HCT116 (cell line): ENCODE measurements at regions not wholly inside any gene's neighbourhood (a gene's known extent, or its start where the extent isn't known, plus 50 kb on each side); places are given as distances from the start of the nearest gene placed in this dataset.

Experiments
- ATAC-seq: fragments of 200-7000 bp; cut with Tn5 transposase; 2 replicates; pipeline ENCODE4 v1.9.1; 2020; ENCODE audit warnings: mild to moderate bottlenecking, moderate library complexity
- BruUV-seq: library from RNA; stranded (reverse); fragments of 400-500 nt; replicated peaks from 2 replicates; lab custom pipeline; 2021; lab: Mats Ljungman, UMichigan
- CTCF ChIA-PET: fragments of 300-600 bp; sonication (Branson Sonifier 250); formaldehyde crosslinking; loops from one replicate; lab custom pipeline; 2021; ENCODE audit warnings: antibody characterized with exemption; lab: Charles Lee
- POLR2A ChIA-PET: fragments of 300-600, 350-600 bp; sonication (Branson Sonifier 250); formaldehyde crosslinking; loops from one replicate; lab custom pipeline; 2021; ENCODE audit warnings: antibody characterized with exemption; lab: Charles Lee
- RAD21 ChIA-PET, 2 experiments: fragments of 300-600 bp; sonication (Branson Sonifier 250); formaldehyde crosslinking; loops; one replicate each; lab custom pipeline; 2023; ENCODE audit warnings: low total read pairs in 2 of 2; ENCODE audit not compliant: uncharacterized antibody in 2 of 2, unreplicated experiment in 2 of 2, low non-redundant PET in 1 of 2; lab: Charles Lee
- DNase-seq: peaks from one replicate; pipeline ENCODE4 v3.0.0-alpha.2; 2010; ENCODE audit warnings: low read depth, low spot score
- H2AFZ ChIP-seq: fragments of 200-600 bp; shearing (Covaris generic), sonication (generic); 2 replicates; pipeline ENCODE4 v1.6.1; 2017; ENCODE audit warnings: low read depth, mixed run types, mixed read lengths, antibody characterized with exemption, low read length; ENCODE audit not compliant: poor library complexity, severe bottlenecking
- H3K27ac ChIP-seq: 2 replicates; pipeline ENCODE4 v1.5.1; 2012; ENCODE audit warnings: low read depth, low read length
- H3K27me3 ChIP-seq: fragments of 200-600 bp; sonication (generic); 2 replicates; pipeline ENCODE4 v1.6.1; 2016; ENCODE audit warnings: mixed run types, low read length, mixed read lengths; ENCODE audit not compliant: insufficient read depth
- H3K36me3 ChIP-seq, 2 experiments: fragments of 200-500 bp in 1 of 2; fragments of 200-600 bp in 1 of 2; sonication (Bioruptor generic) in 1 of 2; sonication (generic) in 1 of 2; 2 replicates each; pipeline versions ENCODE4 v1.5.1 to v1.6.1; 2014 to 2016; ENCODE audit warnings: low read length in 2 of 2, inconsistent platforms in 1 of 2, mixed read lengths in 1 of 2, mixed run types in 1 of 2; ENCODE audit not compliant: insufficient read depth in 2 of 2, control insufficient read depth in 1 of 2
- H3K4me1 ChIP-seq, 2 experiments: fragments of 200-600 bp in 1 of 2; sonication (generic) in 1 of 2; 2 replicates each; pipeline versions ENCODE4 v1.5.1 to v1.6.1; 2012 to 2017; ENCODE audit warnings: low read length in 2 of 2, inconsistent platforms in 1 of 2, mild to moderate bottlenecking in 1 of 2, mixed read lengths in 1 of 2, mixed run types in 1 of 2, moderate library complexity in 1 of 2; ENCODE audit not compliant: insufficient read depth in 2 of 2, control insufficient read depth in 1 of 2
- H3K4me2 ChIP-seq: fragments of 200-600 bp; sonication (generic); 2 replicates; pipeline ENCODE4 v1.6.1; 2017; ENCODE audit warnings: mixed run types, low read length, mixed read lengths
- H3K4me3 ChIP-seq, 2 experiments: fragments of 200-600 bp in 1 of 2; sonication (generic) in 1 of 2; replicated peaks in 1 of 2; 2 replicates each; pipeline ENCODE4 v1.5.1; 2011 to 2016; ENCODE audit warnings: low read length in 2 of 2, control low read depth in 1 of 2, low read depth in 1 of 2, mild to moderate bottlenecking in 1 of 2, mixed read lengths in 1 of 2, mixed run types in 1 of 2
- H3K79me2 ChIP-seq: fragments of 200-600 bp; sonication (generic); 2 replicates; pipeline ENCODE4 v1.6.1; 2017; ENCODE audit warnings: mild to moderate bottlenecking, mixed run types, low read length, moderate library complexity, mixed read lengths; ENCODE audit not compliant: insufficient read depth
- H3K9ac ChIP-seq: fragments of 200-600 bp; sonication (generic); 2 replicates; pipeline ENCODE4 v1.6.1; 2016; ENCODE audit warnings: low read length, mixed read lengths
- H3K9me2 ChIP-seq: fragments of 200-600 bp; sonication (generic), shearing (Covaris generic); 2 replicates; pipeline ENCODE4 v1.6.1; 2017; ENCODE audit warnings: mixed run types, mild to moderate bottlenecking, moderate library complexity; ENCODE audit not compliant: insufficient read depth
- H3K9me3 ChIP-seq, 2 experiments: fragments of 200-500 bp in 1 of 2; fragments of 200-600 bp in 1 of 2; sonication (Bioruptor generic) in 1 of 2; sonication (generic) in 1 of 2; 2 replicates each; pipeline ENCODE4 v1.6.1; 2014 to 2017; ENCODE audit warnings: low read length in 2 of 2, mixed read lengths in 2 of 2, inconsistent platforms in 1 of 2, low read depth in 1 of 2, mild to moderate bottlenecking in 1 of 2, mixed run types in 1 of 2, moderate library complexity in 1 of 2; ENCODE audit not compliant: control insufficient read depth in 1 of 2, insufficient read depth in 1 of 2
- H4K20me1 ChIP-seq: fragments of 200-600 bp; sonication (generic), shearing (Covaris generic); 2 replicates; pipeline ENCODE4 v1.6.1; 2017; ENCODE audit warnings: mixed run types, mild to moderate bottlenecking, moderate library complexity; ENCODE audit not compliant: insufficient read depth
- CBX3 ChIP-seq: IDR thresholded peaks from 2 replicates; pipeline ENCODE4 v1.6.1; 2012; ENCODE audit warnings: low read depth
- CEBPB ChIP-seq: IDR thresholded peaks from 2 replicates; pipeline ENCODE4 v1.6.1; 2012; ENCODE audit warnings: low read depth
- EZH2 ChIP-seq: fragments of 200-600 bp; sonication (generic); IDR thresholded peaks from 2 replicates; pipeline ENCODE4 v1.6.1; 2017; ENCODE audit warnings: antibody characterized with exemption, mixed run types
- EZH2phosphoT487 ChIP-seq: fragments of 200-600 bp; IDR thresholded peaks from 2 replicates; pipeline ENCODE4 v1.6.1; 2018; ENCODE audit warnings: antibody characterized with exemption, borderline replicate concordance
- FOSL1 ChIP-seq: IDR thresholded peaks from 2 replicates; pipeline ENCODE4 v1.6.1; 2012; ENCODE audit warnings: low read depth
- POLR2AphosphoS5 ChIP-seq: IDR thresholded peaks from 2 replicates; pipeline ENCODE4 v1.6.1; 2011; ENCODE audit warnings: mild to moderate bottlenecking, low read depth, low read length, moderate library complexity
- SIN3A ChIP-seq: IDR thresholded peaks from 2 replicates; pipeline ENCODE4 v1.6.1; 2012; ENCODE audit warnings: low read depth
- SRF ChIP-seq: IDR thresholded peaks from 2 replicates; pipeline ENCODE4 v1.6.1; 2012; ENCODE audit warnings: low read depth
- TCF7L2 ChIP-seq: IDR thresholded peaks from 2 replicates; pipeline ENCODE4 v1.7.0; 2011; ENCODE audit warnings: borderline replicate concordance, inconsistent platforms; ENCODE audit not compliant: insufficient read depth, insufficient read length; ENCODE audit errors: extremely low read depth
- ZNF274 ChIP-seq: fragments of 200-500 bp; sonication (Bioruptor generic); IDR thresholded peaks from 2 replicates; pipeline ENCODE4 v1.6.1; 2014; ENCODE audit warnings: mild to moderate bottlenecking, low read depth, low read length, inconsistent platforms
- intact Hi-C: fragments of 100-400 bp; cut with micrococcal nuclease; formaldehyde crosslinking; loops from 2 replicates; pipeline ENCODE4 v1.10.0; 2022
- TF ChIP-seq, protein P1 (sequence below): IDR thresholded peaks from 2 replicates; pipeline ENCODE4 v1.6.1; 2011; ENCODE audit warnings: mild to moderate bottlenecking, low read length, moderate library complexity; ENCODE audit not compliant: insufficient replicate concordance; ENCODE audit errors: extremely low read depth
- TF ChIP-seq, protein P2 (sequence below): IDR thresholded peaks from 2 replicates; pipeline ENCODE4 v1.6.1; 2012
- TF ChIP-seq, protein P3 (sequence below), 3 experiments: fragments of 200-600 bp in 1 of 3; sonication (generic) in 1 of 3; IDR thresholded peaks in 2 of 3; conservative IDR thresholded peaks in 1 of 3; 2 replicates each; pipeline ENCODE4 v1.5.1; 2012 to 2017; ENCODE audit warnings: low read depth in 2 of 3, low read length in 2 of 3, antibody characterized with exemption in 1 of 3, borderline replicate concordance in 1 of 3, control low read depth in 1 of 3, mild to moderate bottlenecking in 1 of 3, mixed read lengths in 1 of 3, mixed run types in 1 of 3, moderate library complexity in 1 of 3; ENCODE audit not compliant: insufficient read depth in 1 of 3

DNA sequence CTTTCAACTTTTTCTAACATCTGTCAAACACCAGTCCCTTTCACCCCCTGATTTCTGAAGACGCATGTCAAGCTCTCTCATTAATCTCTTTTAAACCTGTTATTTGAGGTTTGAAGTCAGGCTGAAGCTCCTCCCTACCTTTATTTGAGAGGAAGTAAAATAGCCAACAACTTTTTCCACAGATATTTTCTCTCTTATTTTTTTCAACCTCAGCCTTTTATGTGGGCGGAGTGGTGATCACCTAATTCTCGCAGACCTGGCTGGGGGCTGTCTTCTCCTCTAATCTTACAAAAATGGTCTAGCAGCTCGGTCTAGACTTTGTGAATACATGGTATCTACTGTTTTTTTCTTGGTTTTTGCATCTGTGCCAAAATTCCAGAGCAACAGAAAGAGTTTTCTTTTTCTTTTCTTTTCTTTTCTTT lies 395.7 kb upstream of the ACTBL2 start:
- no peaks in the 10 kb centered on the region for H3K36me3 ChIP-seq
- no peak for TF ChIP-seq SIN3A
- TF ChIP-seq ZNF274, result no peak
- TF ChIP-seq FOSL1, result no peak
- no peak for TF ChIP-seq EZH2
- no peak for TF ChIP-seq CBX3
- TF ChIP-seq, all 23 proteins: peak for 0
- Histone ChIP-seq H3K9me3 (no peaks in the 10 kb centered on the region), H2AFZ (no peak overlapping the region), H4K20me1 (no peaks in the 10 kb centered on the region), H3K27me3 (no peaks in the 10 kb centered on the region), H3K9ac (no peak overlapping the region), H3K79me2 (no peaks in the 10 kb centered on the region), H3K4me2 (no peak overlapping the region), H3K27ac (no peak overlapping the region), H3K9me2 (no peaks in the 10 kb centered on the region), H3K4me1 (no peaks in the 10 kb centered on the region), H3K4me3 (no peak overlapping the region)
- POLR2A ChIA-PET, result no interaction called here
- intact Hi-C loops, result no loop called here
- DNase-seq (no peak), ATAC-seq (no peak)
- CTCF ChIA-PET, result interaction anchor here (0.6 to 1.4 kb wide), 2 partner anchors 99 to 583 kb away, joined by 3 to 4 read pairs; no protein-coding TSS in a partner anchor
- no TSS peak for BruUV-seq
- RAD21 ChIA-PET, result no interaction called here

DNA sequence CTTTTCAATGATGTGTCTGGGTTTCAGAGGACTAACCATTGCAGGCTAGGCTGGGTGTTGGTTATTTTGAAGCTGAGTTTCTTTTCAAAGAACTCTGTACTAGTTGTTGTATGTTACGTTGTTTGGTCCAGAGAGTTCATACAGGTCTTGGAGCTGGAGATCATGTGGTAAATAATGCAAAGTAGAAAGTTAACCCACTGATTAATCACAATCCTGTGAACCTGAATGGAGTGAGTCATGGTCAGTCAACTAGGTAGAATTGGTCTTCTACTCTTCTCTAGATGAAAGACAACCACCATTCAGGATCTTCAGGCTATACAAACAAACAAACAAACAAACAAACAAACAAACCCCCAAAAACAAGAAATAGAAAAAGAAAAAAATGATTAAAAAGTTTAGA lies 388.9 kb upstream of the ACTBL2 start:
- H4K20me1 ChIP-seq, result no peaks in the 10 kb centered on the region
- no peaks in the 10 kb centered on the region for H3K79me2 ChIP-seq
- H3K36me3 ChIP-seq, result no peaks in the 10 kb centered on the region
- ChIA-PET RAD21 (no interaction called here), CTCF (no interaction called here), POLR2A (no interaction called here)
- no peaks in the 10 kb centered on the region for H3K27me3 ChIP-seq
- no peaks in the 10 kb centered on the region for H3K9me2 ChIP-seq
- no peak overlapping the region for H3K27ac ChIP-seq
- no peak overlapping the region for H3K4me2 ChIP-seq
- H3K9me3 ChIP-seq, result no peaks in the 10 kb centered on the region
- no TSS peak for BruUV-seq
- no peaks in the 10 kb centered on the region for H3K4me1 ChIP-seq
- intact Hi-C loops, result no loop called here
- no peak overlapping the region for H2AFZ ChIP-seq
- no peak overlapping the region for H3K9ac ChIP-seq
- ATAC-seq (no peak), DNase-seq (no peak)
- no peak overlapping the region for H3K4me3 ChIP-seq
- TF ChIP-seq SIN3A (no peak), TCF7L2 (no peak), SRF (no peak), EZH2phosphoT487 (no peak), POLR2AphosphoS5 (no peak), FOSL1 (no peak), CEBPB (no peak)
- TF ChIP-seq, protein P1, sequence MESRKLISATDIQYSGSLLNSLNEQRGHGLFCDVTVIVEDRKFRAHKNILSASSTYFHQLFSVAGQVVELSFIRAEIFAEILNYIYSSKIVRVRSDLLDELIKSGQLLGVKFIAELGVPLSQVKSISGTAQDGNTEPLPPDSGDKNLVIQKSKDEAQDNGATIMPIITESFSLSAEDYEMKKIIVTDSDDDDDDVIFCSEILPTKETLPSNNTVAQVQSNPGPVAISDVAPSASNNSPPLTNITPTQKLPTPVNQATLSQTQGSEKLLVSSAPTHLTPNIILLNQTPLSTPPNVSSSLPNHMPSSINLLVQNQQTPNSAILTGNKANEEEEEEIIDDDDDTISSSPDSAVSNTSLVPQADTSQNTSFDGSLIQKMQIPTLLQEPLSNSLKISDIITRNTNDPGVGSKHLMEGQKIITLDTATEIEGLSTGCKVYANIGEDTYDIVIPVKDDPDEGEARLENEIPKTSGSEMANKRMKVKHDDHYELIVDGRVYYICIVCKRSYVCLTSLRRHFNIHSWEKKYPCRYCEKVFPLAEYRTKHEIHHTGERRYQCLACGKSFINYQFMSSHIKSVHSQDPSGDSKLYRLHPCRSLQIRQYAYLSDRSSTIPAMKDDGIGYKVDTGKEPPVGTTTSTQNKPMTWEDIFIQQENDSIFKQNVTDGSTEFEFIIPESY, result no peak
- TF ChIP-seq, protein P2, sequence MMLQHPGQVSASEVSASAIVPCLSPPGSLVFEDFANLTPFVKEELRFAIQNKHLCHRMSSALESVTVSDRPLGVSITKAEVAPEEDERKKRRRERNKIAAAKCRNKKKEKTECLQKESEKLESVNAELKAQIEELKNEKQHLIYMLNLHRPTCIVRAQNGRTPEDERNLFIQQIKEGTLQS, result no peak
- TF ChIP-seq, protein P3, sequence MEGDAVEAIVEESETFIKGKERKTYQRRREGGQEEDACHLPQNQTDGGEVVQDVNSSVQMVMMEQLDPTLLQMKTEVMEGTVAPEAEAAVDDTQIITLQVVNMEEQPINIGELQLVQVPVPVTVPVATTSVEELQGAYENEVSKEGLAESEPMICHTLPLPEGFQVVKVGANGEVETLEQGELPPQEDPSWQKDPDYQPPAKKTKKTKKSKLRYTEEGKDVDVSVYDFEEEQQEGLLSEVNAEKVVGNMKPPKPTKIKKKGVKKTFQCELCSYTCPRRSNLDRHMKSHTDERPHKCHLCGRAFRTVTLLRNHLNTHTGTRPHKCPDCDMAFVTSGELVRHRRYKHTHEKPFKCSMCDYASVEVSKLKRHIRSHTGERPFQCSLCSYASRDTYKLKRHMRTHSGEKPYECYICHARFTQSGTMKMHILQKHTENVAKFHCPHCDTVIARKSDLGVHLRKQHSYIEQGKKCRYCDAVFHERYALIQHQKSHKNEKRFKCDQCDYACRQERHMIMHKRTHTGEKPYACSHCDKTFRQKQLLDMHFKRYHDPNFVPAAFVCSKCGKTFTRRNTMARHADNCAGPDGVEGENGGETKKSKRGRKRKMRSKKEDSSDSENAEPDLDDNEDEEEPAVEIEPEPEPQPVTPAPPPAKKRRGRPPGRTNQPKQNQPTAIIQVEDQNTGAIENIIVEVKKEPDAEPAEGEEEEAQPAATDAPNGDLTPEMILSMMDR (IDR thresholded peaks at IDR 0.05 in 2 of 3, conservative IDR thresholded peaks at IDR 0.05 in 1 of 3; ENCODE audit: borderline replicate concordance in 1 of 3, insufficient read depth in 1 of 3, low read depth in 2 of 3, low read length in 2 of 3), result no peak
